Ishikawa (cell line): ENCODE measurements at regions not wholly inside any gene's neighbourhood (a gene's known extent, or its start where the extent isn't known, plus 50 kb on each side); places are given as distances from the start of the nearest gene placed in this dataset.

Source experiments
- CEBPB ChIP-seq: IDR thresholded peaks from 2 replicates; pipeline ENCODE4 v1.6.1; 2012
- CREB1 ChIP-seq: IDR thresholded peaks from 2 replicates; pipeline ENCODE4 v1.6.1; 2012; ENCODE audit warnings: low read depth
- EGR1 ChIP-seq: IDR thresholded peaks from 2 replicates; pipeline ENCODE4 v1.6.1; 2012
- EP300 ChIP-seq: IDR thresholded peaks from 2 replicates; pipeline ENCODE4 v1.6.1; 2012; ENCODE audit warnings: borderline replicate concordance
- FOXM1 ChIP-seq: IDR thresholded peaks from 2 replicates; pipeline ENCODE4 v1.6.1; 2012; ENCODE audit warnings: low read depth, borderline replicate concordance
- NFIC ChIP-seq: IDR thresholded peaks from 2 replicates; pipeline ENCODE4 v1.6.1; 2012
- RAD21 ChIP-seq: IDR thresholded peaks from 2 replicates; pipeline ENCODE4 v1.6.1; 2012; ENCODE audit warnings: low read depth
- TAF1 ChIP-seq: IDR thresholded peaks from 2 replicates; pipeline ENCODE4 v1.6.1; 2012; ENCODE audit warnings: low read depth, mild to moderate bottlenecking
- TCF12 ChIP-seq: IDR thresholded peaks from 2 replicates; pipeline ENCODE4 v1.6.1; 2012; ENCODE audit warnings: low read depth
- TEAD4 ChIP-seq: IDR thresholded peaks from 2 replicates; pipeline ENCODE4 v1.6.1; 2012
- YY1 ChIP-seq: IDR thresholded peaks from 2 replicates; pipeline ENCODE4 v1.6.1; 2012; ENCODE audit warnings: low read depth
- ZBTB7A ChIP-seq: IDR thresholded peaks from 2 replicates; pipeline ENCODE4 v1.6.1; 2012; ENCODE audit warnings: low read depth
- TF ChIP-seq, protein P1 (sequence below): IDR thresholded peaks from 2 replicates; pipeline ENCODE4 v1.6.1; 2012
- TF ChIP-seq, protein P2 (sequence below): IDR thresholded peaks from 2 replicates; pipeline ENCODE4 v1.6.1; 2012; ENCODE audit warnings: low read depth, mild to moderate bottlenecking
- TF ChIP-seq, protein P3 (sequence below): IDR thresholded peaks from 2 replicates; pipeline ENCODE4 v1.6.1; 2012

DNA sequence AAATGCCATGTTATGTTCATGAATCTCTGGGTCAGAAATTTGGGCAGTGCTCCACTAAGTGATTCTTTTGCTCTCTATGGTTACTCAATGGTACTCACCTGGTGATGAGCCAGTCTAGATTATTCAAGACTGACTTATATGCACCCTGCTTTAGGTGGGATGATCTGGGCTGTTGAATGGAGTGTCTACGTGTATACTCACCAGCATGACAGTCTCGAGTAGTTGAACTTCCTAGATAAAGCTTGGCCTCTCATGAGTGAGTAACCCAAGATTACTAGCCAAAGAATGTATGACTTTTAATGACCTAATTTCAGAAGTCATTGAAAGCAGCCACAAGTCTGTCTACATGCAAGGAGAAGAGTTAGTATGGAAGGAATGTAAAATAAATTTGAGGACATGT is 77.5 kb upstream of the CADM2 start:
- no peak for TF ChIP-seq YY1
- no peak for TF ChIP-seq CREB1
- TF ChIP-seq, protein P1, sequence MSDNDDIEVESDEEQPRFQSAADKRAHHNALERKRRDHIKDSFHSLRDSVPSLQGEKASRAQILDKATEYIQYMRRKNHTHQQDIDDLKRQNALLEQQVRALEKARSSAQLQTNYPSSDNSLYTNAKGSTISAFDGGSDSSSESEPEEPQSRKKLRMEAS = no peak
- TF ChIP-seq TEAD4 = no peak
- no peak for TF ChIP-seq EGR1

DNA sequence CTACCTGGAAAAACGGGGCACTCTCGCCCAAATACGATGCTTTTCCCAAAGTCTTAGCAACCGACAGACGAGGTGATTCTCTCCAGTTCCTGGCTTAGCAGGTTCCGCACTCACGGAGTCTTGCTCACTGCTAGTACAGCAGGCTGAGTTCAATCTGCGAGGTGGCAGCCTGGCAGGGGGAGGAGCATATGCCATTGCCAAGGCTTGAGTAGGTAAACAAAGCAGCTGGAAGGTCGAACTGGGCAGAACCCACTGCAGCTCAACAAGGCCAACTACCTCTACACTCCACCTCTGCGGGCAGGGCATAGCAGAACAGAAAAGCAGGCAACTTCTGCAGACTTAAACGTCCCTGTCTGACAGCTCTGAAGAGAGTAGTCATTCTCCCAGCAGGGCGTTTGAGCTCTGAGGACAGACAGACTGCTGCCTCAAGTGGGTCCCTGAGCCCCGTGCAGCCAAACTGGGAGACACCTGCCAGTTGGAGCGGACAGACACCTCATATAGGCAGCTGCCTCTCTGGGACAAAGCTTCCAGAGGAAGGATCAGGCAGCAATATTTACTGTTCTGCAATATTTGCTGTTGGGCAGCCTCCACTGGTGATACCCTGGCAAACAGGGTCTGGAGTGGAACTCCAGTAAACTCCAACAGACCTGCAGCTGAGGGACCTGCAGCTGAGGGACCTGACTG is 73.4 kb upstream of the CADM2 start:
- no peak for TF ChIP-seq TCF12
- TF ChIP-seq ZBTB7A = no peak
- TF ChIP-seq TEAD4 = no peak
- TF ChIP-seq TAF1 = no peak
- TF ChIP-seq, protein P1 = no peak
- TF ChIP-seq FOXM1 = no peak
- no peak for TF ChIP-seq EP300
- TF ChIP-seq, protein P2, sequence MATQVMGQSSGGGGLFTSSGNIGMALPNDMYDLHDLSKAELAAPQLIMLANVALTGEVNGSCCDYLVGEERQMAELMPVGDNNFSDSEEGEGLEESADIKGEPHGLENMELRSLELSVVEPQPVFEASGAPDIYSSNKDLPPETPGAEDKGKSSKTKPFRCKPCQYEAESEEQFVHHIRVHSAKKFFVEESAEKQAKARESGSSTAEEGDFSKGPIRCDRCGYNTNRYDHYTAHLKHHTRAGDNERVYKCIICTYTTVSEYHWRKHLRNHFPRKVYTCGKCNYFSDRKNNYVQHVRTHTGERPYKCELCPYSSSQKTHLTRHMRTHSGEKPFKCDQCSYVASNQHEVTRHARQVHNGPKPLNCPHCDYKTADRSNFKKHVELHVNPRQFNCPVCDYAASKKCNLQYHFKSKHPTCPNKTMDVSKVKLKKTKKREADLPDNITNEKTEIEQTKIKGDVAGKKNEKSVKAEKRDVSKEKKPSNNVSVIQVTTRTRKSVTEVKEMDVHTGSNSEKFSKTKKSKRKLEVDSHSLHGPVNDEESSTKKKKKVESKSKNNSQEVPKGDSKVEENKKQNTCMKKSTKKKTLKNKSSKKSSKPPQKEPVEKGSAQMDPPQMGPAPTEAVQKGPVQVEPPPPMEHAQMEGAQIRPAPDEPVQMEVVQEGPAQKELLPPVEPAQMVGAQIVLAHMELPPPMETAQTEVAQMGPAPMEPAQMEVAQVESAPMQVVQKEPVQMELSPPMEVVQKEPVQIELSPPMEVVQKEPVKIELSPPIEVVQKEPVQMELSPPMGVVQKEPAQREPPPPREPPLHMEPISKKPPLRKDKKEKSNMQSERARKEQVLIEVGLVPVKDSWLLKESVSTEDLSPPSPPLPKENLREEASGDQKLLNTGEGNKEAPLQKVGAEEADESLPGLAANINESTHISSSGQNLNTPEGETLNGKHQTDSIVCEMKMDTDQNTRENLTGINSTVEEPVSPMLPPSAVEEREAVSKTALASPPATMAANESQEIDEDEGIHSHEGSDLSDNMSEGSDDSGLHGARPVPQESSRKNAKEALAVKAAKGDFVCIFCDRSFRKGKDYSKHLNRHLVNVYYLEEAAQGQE = no peak
- TF ChIP-seq YY1 = no peak
- no peak for TF ChIP-seq NFIC
- TF ChIP-seq, protein P3, sequence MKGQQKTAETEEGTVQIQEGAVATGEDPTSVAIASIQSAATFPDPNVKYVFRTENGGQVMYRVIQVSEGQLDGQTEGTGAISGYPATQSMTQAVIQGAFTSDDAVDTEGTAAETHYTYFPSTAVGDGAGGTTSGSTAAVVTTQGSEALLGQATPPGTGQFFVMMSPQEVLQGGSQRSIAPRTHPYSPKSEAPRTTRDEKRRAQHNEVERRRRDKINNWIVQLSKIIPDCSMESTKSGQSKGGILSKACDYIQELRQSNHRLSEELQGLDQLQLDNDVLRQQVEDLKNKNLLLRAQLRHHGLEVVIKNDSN = no peak
- TF ChIP-seq CREB1 = no peak
- no peak for TF ChIP-seq RAD21

DNA sequence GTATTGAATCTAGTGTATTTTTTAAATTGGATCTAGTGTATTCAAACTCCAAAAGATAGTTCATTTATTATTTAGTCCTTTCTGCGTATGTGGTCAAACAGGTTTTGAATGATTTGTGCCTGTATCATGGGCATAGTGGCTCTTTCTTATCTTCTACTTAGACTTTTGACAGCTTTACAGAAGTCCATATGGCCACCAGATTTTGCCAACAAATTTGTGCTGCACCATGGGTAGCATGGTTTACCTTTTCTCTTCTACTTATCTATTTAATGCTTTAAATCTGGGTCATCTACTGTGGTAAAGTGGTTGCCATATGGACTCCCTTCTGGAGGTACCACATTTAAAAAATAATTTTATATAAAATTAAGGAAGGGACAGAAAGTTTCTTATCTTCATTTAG is 66.9 kb upstream of the CADM2 start:
- TF ChIP-seq, protein P3 = no peak
- no peak for TF ChIP-seq RAD21
- no peak for TF ChIP-seq CREB1

DNA sequence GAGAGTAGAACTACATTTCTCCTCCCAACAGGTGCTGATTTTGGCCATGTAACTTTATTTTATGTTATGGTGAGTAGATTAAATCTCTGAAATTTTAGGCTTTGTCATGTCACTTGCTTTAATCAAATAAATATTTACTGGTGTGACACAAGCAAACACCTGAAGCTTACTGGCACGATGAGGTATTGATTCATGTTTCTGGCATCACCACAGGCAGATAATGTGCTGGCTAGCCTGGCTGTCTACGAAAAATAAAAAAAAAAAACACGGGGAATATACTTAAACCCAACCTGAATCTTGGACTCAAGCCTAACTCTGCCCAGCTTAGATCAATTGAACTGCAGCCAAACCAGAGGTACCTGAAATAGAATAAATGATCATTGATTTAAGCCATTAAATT is 65.6 kb upstream of the CADM2 start:
- TF ChIP-seq EP300 (no peak), NFIC (no peak), EGR1 (no peak), TAF1 (no peak), FOXM1 (no peak), CEBPB (no peak), ZBTB7A (no peak), YY1 (no peak), TCF12 (no peak), CREB1 (no peak), TEAD4 (no peak), RAD21 (no peak)
- TF ChIP-seq, protein P1 = no peak
- TF ChIP-seq, protein P2 = no peak
- TF ChIP-seq, protein P3 = no peak

DNA sequence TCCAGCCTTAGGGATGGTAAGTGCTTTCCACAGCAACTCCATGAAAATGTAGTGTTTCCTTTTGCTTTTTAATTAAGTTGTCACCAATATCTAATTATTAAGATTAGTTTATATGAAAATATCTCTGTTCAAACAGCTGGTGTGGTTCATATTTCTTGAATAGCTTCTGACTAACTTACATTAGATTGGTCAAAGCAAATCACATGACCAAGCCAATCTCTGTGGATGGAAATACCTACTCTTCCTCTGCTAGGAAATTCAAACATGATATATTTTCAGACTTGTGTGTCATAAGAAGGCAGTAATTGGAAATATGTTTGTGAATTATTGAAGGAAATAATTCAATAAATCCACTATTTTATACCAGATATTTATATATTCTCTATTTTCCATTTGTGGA is 54.6 kb upstream of the CADM2 start:
- no peak for TF ChIP-seq TEAD4
- no peak for TF ChIP-seq TCF12
- TF ChIP-seq RAD21 = no peak
- no peak for TF ChIP-seq YY1
- TF ChIP-seq, protein P2 = no peak
- no peak for TF ChIP-seq CREB1
- TF ChIP-seq, protein P3 = no peak
- TF ChIP-seq FOXM1 = no peak
- no peak for TF ChIP-seq TAF1
- no peak for TF ChIP-seq NFIC
- TF ChIP-seq, protein P1 = no peak
- no peak for TF ChIP-seq EGR1
- no peak for TF ChIP-seq ZBTB7A
- TF ChIP-seq CEBPB = no peak
- no peak for TF ChIP-seq EP300
